ENCODE measurements at regions not wholly inside any gene's neighbourhood (a gene's known extent, or its start where the extent isn't known, plus 50 kb on each side); places are given as distances from the start of the nearest gene placed in this dataset.
A peak's percentile ranks its signal among the peaks of the same experiment; 100 is the strongest.

GRCh38 chr3:107992976-107993684 is 97.7 kb downstream of the CD47 start:
- peaks cover 9% of the 10 kb centered on the region for H3K4me1 ChIP-seq
- H3K4me3 ChIP-seq, result no peak overlapping the region
- no peak overlapping the region for H3K9ac ChIP-seq (ENCODE audit: low read depth in 2 of 2, low read length in 2 of 2)
- DNase-seq, result no peak
- TF ChIP-seq, protein P1, sequence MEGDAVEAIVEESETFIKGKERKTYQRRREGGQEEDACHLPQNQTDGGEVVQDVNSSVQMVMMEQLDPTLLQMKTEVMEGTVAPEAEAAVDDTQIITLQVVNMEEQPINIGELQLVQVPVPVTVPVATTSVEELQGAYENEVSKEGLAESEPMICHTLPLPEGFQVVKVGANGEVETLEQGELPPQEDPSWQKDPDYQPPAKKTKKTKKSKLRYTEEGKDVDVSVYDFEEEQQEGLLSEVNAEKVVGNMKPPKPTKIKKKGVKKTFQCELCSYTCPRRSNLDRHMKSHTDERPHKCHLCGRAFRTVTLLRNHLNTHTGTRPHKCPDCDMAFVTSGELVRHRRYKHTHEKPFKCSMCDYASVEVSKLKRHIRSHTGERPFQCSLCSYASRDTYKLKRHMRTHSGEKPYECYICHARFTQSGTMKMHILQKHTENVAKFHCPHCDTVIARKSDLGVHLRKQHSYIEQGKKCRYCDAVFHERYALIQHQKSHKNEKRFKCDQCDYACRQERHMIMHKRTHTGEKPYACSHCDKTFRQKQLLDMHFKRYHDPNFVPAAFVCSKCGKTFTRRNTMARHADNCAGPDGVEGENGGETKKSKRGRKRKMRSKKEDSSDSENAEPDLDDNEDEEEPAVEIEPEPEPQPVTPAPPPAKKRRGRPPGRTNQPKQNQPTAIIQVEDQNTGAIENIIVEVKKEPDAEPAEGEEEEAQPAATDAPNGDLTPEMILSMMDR (IDR thresholded peaks at IDR 0.05), result no peak
- intact Hi-C loops (cut with DNase I), result no loop called here
- no peak overlapping the region for H3K27ac ChIP-seq
- no peaks in the 10 kb centered on the region for H3K27me3 ChIP-seq
- no peaks in the 10 kb centered on the region for H3K9me3 ChIP-seq
- no peaks in the 10 kb centered on the region for H3K36me3 ChIP-seq

- intact Hi-C loops (cut with DNase I), result no loop called here
- H3K27me3 ChIP-seq, result no peaks in the 10 kb centered on the region
- H3K9ac ChIP-seq (ENCODE audit: low read depth in 2 of 2, low read length in 2 of 2), result no peak overlapping the region
- DNase-seq, result no peak
- no peaks in the 10 kb centered on the region for H3K9me3 ChIP-seq
- H3K36me3 ChIP-seq, result no peaks in the 10 kb centered on the region
- no peak overlapping the region for H3K4me3 ChIP-seq
- no peak overlapping the region for H3K27ac ChIP-seq
- TF ChIP-seq, protein P1 (IDR thresholded peaks at IDR 0.05), result no peak
- peaks cover 19% of the 10 kb centered on the region for H3K4me1 ChIP-seq
Measured at GRCh38 chr3:107990926-107991325, 99.9 kb downstream of the CD47 start.

- H3K4me1 ChIP-seq, result peaks cover 19% of the 10 kb centered on the region
- intact Hi-C loops (cut with DNase I), result no loop called here
- H3K27ac ChIP-seq, result no peak overlapping the region
- no peaks in the 10 kb centered on the region for H3K27me3 ChIP-seq
- DNase-seq, result no peak
- H3K9ac ChIP-seq (ENCODE audit: low read depth in 2 of 2, low read length in 2 of 2), result no peak overlapping the region
- TF ChIP-seq, protein P1 (IDR thresholded peaks at IDR 0.05), result no peak
- no peak overlapping the region for H3K4me3 ChIP-seq
- H3K9me3 ChIP-seq, result no peaks in the 10 kb centered on the region
- H3K36me3 ChIP-seq, result no peaks in the 10 kb centered on the region
Measured at GRCh38 chr3:107990433-107990832, 100.4 kb downstream of the CD47 start.

- Histone ChIP-seq H3K36me3 (no peaks in the 10 kb centered on the region), H3K9ac (ENCODE audit: low read depth in 2 of 2, low read length in 2 of 2) (no peak overlapping the region), H3K27me3 (no peaks in the 10 kb centered on the region), H3K4me1 (peaks cover 19% of the 10 kb centered on the region), H3K4me3 (no peak overlapping the region), H3K27ac (no peak overlapping the region), H3K9me3 (no peaks in the 10 kb centered on the region)
- intact Hi-C loops (cut with DNase I), result no loop called here
- TF ChIP-seq, protein P1 (IDR thresholded peaks at IDR 0.05), result no peak
- no peak for DNase-seq
Measured at GRCh38 chr3:107989661-107990060, 101.2 kb downstream of the CD47 start.

DNA sequence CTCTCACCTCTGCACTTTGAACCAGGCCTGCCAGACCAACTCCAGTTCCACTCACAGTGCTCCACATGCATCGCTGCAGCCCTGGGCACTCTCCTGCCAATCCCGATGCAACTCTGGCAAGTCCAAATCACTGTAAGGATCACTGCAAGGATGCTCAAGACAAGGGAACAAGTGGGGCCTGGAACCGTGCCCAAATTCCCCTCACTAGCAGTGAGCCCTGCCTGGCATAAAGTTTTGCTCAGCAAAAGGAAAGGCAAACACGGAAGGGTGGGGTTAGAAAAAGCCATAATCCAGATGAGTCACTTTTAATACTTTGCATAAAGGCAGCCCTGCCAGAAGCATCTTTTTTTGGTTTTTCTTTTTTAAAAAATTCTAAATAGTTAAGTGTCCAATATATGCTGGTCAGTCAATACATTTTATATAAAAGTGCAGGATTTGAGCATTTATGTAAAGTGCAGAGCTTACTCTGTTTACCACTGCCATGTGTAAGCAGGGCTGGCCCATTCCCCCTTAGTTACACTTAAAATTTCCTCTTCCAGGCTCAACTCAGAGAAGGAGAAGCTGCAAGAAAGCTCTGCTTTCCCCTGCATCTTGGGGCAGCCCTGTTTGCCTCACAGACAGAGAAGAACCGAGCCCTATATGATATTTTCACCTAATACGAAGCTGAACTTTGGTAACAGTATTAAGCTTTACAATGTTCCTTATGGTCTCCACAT is 102.2 kb downstream of the CD47 start:
- DNase-seq, result peak; percentile 85
- intact Hi-C loops (cut with DNase I), result no loop called here
- TF ChIP-seq, protein P1 (IDR thresholded peaks at IDR 0.05), result no peak
- Histone ChIP-seq H3K9me3 (no peaks in the 10 kb centered on the region), H3K4me1 (peaks cover 19% of the 10 kb centered on the region), H3K27ac (peak overlapping the region; percentile 53), H3K4me3 (no peak overlapping the region), H3K36me3 (no peaks in the 10 kb centered on the region), H3K9ac (ENCODE audit: low read depth in 2 of 2, low read length in 2 of 2) (no peak overlapping the region), H3K27me3 (no peaks in the 10 kb centered on the region)

Data from colonic mucosa (tissue), 4 donors.